ENCODE measurements at regions not wholly inside any gene's neighbourhood (a gene's known extent, or its start where the extent isn't known, plus 50 kb on each side); places are given as distances from the start of the nearest gene placed in this dataset.

- TF ChIP-seq, protein P1, sequence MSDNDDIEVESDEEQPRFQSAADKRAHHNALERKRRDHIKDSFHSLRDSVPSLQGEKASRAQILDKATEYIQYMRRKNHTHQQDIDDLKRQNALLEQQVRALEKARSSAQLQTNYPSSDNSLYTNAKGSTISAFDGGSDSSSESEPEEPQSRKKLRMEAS (CRISPR knock-in tag; IDR thresholded peaks at IDR 0.05), result no peak
- TF ChIP-seq, protein P2, sequence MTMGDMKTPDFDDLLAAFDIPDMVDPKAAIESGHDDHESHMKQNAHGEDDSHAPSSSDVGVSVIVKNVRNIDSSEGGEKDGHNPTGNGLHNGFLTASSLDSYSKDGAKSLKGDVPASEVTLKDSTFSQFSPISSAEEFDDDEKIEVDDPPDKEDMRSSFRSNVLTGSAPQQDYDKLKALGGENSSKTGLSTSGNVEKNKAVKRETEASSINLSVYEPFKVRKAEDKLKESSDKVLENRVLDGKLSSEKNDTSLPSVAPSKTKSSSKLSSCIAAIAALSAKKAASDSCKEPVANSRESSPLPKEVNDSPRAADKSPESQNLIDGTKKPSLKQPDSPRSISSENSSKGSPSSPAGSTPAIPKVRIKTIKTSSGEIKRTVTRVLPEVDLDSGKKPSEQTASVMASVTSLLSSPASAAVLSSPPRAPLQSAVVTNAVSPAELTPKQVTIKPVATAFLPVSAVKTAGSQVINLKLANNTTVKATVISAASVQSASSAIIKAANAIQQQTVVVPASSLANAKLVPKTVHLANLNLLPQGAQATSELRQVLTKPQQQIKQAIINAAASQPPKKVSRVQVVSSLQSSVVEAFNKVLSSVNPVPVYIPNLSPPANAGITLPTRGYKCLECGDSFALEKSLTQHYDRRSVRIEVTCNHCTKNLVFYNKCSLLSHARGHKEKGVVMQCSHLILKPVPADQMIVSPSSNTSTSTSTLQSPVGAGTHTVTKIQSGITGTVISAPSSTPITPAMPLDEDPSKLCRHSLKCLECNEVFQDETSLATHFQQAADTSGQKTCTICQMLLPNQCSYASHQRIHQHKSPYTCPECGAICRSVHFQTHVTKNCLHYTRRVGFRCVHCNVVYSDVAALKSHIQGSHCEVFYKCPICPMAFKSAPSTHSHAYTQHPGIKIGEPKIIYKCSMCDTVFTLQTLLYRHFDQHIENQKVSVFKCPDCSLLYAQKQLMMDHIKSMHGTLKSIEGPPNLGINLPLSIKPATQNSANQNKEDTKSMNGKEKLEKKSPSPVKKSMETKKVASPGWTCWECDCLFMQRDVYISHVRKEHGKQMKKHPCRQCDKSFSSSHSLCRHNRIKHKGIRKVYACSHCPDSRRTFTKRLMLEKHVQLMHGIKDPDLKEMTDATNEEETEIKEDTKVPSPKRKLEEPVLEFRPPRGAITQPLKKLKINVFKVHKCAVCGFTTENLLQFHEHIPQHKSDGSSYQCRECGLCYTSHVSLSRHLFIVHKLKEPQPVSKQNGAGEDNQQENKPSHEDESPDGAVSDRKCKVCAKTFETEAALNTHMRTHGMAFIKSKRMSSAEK (CRISPR knock-in tag; IDR thresholded peaks at IDR 0.05; ENCODE audit: borderline replicate concordance), result no peak
- TF ChIP-seq ZNF232 (CRISPR knock-in tag; IDR thresholded peaks at IDR 0.05) (no peak), EMX1 (CRISPR knock-in tag; IDR thresholded peaks at IDR 0.05) (no peak), MYBL2 (CRISPR knock-in tag; IDR thresholded peaks at IDR 0.05) (no peak)
Measured at GRCh38 chr11:104819107-104819506, 79.2 kb downstream of the CASP12 start (continued).

GRCh38 chr11:104817973-104818372 is 80.3 kb downstream of the CASP12 start:
- ChIA-PET POLR2A (no interaction called here), CTCF (no interaction called here)
- TF ChIP-seq JAZF1 (CRISPR knock-in tag; IDR thresholded peaks at IDR 0.05) (no peak), MLX (CRISPR knock-in tag; IDR thresholded peaks at IDR 0.05) (no peak), SMAD4 (CRISPR knock-in tag; IDR thresholded peaks at IDR 0.05) (no peak), SP1 (CRISPR knock-in tag; conservative IDR thresholded peaks at IDR 0.05) (no peak), PREB (CRISPR knock-in tag; IDR thresholded peaks at IDR 0.05; ENCODE audit: borderline replicate concordance) (no peak), FOXK1 (CRISPR knock-in tag; IDR thresholded peaks at IDR 0.05) (no peak)
- TF ChIP-seq, protein P2 (CRISPR knock-in tag; IDR thresholded peaks at IDR 0.05; ENCODE audit: borderline replicate concordance), result no peak
- no peak overlapping the region for H3K4me3 Mint-ChIP-seq
- H3K36me3 Mint-ChIP-seq, result no peaks in the 10 kb centered on the region
- H3K4me1 Mint-ChIP-seq, result peaks cover 12% of the 10 kb centered on the region
- DNase-seq (ENCODE audit: low spot score) (no peak), ATAC-seq (no peak)
- H3K27me3 Mint-ChIP-seq (ENCODE audit: low read depth), result no peaks in the 10 kb centered on the region
- no peak overlapping the region for H3K27ac Mint-ChIP-seq
- H3K9me3 Mint-ChIP-seq, result peaks cover 4% of the 10 kb centered on the region; the same call in 1 of the 2 replicates

DNA sequence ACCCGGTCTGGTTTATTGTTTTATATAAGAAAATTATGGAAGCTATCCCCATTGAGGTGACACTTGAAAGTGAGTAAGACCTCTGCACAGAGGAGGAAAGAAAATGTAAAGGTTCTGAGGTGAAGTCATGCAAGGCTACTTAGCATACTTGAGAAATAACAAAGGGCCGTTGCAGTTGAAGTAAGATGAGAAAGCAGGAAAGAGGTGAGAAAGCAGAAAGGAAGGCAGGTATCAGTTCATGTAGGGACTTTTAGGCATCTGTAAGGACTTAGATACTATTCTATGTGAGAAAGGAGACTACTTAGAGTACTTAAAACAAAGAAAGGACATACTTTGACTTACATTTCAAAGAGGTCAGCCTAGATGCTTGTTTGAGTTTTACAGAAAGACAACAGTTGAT is 84.7 kb downstream of the CASP12 start:
- no peak for DNase-seq (ENCODE audit: low spot score)
- Mint-ChIP-seq H3K36me3 (no peaks in the 10 kb centered on the region), H3K27me3 (ENCODE audit: low read depth) (no peaks in the 10 kb centered on the region), H3K4me3 (no peak overlapping the region), H3K4me1 (peaks cover 21% of the 10 kb centered on the region), H3K9me3 (no peaks in the 10 kb centered on the region), H3K27ac (peak overlapping the region; percentile 67)
- CTCF ChIA-PET, result no interaction called here
- ATAC-seq, result peak; percentile 91
- POLR2A ChIA-PET, result no interaction called here
- TF ChIP-seq NFYB (CRISPR knock-in tag; conservative IDR thresholded peaks at IDR 0.05; ENCODE audit: low read depth) (no peak), PRRX2 (CRISPR knock-in tag; IDR thresholded peaks at IDR 0.05) (no peak), FOXK1 (CRISPR knock-in tag; IDR thresholded peaks at IDR 0.05) (no peak), ZNF396 (CRISPR knock-in tag; IDR thresholded peaks at IDR 0.05; ENCODE audit: borderline replicate concordance) (no peak), SMAD3 (CRISPR knock-in tag; IDR thresholded peaks at IDR 0.05; ENCODE audit: borderline replicate concordance) (no peak), ZNF232 (CRISPR knock-in tag; IDR thresholded peaks at IDR 0.05) (no peak), MYBL2 (CRISPR knock-in tag; IDR thresholded peaks at IDR 0.05) (no peak)
- TF ChIP-seq, protein P3, sequence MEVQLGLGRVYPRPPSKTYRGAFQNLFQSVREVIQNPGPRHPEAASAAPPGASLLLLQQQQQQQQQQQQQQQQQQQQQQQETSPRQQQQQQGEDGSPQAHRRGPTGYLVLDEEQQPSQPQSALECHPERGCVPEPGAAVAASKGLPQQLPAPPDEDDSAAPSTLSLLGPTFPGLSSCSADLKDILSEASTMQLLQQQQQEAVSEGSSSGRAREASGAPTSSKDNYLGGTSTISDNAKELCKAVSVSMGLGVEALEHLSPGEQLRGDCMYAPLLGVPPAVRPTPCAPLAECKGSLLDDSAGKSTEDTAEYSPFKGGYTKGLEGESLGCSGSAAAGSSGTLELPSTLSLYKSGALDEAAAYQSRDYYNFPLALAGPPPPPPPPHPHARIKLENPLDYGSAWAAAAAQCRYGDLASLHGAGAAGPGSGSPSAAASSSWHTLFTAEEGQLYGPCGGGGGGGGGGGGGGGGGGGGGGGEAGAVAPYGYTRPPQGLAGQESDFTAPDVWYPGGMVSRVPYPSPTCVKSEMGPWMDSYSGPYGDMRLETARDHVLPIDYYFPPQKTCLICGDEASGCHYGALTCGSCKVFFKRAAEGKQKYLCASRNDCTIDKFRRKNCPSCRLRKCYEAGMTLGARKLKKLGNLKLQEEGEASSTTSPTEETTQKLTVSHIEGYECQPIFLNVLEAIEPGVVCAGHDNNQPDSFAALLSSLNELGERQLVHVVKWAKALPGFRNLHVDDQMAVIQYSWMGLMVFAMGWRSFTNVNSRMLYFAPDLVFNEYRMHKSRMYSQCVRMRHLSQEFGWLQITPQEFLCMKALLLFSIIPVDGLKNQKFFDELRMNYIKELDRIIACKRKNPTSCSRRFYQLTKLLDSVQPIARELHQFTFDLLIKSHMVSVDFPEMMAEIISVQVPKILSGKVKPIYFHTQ (CRISPR knock-in tag; IDR thresholded peaks at IDR 0.05), result no peak
- TF ChIP-seq, protein P1 (CRISPR knock-in tag; IDR thresholded peaks at IDR 0.05), result no peak
- TF ChIP-seq, protein P4, sequence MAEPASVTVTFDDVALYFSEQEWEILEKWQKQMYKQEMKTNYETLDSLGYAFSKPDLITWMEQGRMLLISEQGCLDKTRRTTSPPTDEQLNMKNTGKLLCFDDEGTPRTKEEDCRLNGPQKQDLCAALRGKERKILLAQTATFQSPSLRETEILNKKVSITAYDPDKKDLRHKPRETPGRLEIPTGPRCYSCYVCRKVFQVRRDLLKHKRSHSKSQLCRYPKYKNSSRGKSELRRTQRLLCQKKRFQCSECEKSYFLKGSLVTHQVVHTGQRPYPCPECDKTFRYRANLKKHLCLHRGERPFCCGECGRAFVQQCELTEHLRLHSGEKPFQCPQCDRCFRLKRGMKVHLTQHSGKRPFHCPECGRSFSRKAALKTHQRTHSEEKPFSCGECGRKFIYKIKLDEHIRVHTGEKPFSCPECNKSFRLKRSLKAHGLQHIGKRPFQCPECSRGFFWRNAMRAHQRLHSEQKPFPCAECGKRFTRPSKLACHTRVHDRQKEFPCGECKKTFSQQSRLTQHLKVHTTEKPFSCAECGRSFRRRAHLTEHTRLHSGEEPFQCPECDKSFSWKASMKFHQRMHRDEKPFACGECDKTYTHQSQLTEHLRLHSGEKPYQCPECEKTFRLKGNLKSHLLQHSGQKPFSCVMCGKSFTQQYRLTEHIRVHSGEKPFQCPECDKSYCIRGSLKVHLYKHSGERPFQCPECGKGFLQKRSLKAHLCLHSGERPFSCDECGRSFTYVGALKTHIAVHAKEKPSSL (CRISPR knock-in tag; conservative IDR thresholded peaks at IDR 0.05), result no peak
